ENCODE measurements at regions not wholly inside any gene's neighbourhood (a gene's known extent, or its start where the extent isn't known, plus 50 kb on each side); places are given as distances from the start of the nearest gene placed in this dataset.
"Not testable (repeated sequence)": the region's sequence is repeated elsewhere in the genome, so short reads cannot be mapped to it uniquely, and the experiment has no call there.

- no peak for DNase-seq
These were observed 104.0 kb downstream of the CPZ start for GRCh38 chr4:8696369-8697127.

DNA sequence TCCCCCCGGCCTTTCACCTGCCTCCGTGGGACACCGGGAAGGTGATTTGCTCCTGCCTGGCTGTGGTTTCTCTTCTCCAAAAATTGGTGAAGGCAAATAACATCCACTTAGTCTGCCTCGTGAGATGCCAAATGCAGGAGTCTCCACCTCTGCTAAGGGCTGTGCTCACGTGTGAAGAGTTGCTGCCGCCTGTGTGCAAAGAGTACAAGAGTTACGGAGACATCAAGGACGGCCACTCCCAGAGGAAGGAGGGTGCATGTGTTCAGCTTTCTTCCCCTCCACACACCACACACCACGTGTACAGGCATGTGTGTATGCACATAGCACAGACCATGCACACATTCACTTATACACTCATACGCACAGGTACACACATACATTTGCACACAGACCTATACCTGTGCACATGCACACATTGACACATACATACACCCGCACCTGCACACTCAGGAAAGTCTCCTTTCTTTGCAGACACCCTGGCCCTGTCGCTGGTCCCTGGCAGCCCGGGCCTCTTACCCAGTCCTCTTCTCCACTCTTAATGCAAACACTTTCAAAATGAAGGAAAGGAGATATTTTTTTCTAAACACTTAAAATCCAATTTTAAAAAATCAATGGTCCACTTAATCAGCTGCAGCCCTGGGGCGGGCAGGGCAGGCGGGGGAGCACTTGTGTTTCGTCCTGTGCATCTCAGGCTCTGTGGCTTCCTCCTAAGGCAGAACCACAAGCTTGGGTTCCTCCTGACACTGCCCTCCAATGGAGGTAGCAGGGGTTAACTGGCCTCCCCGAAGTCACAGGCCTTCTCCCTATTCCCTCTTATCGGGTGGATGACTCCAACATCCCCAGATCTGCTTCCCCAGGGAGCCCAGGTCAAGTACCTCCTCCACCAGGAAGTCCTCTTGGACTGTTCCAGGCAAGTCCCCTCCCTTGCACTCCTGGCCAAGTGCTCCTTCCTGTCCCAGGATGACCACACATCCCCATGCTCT, 103.0 kb downstream of the CPZ start:
- DNase-seq = no peak

DNA sequence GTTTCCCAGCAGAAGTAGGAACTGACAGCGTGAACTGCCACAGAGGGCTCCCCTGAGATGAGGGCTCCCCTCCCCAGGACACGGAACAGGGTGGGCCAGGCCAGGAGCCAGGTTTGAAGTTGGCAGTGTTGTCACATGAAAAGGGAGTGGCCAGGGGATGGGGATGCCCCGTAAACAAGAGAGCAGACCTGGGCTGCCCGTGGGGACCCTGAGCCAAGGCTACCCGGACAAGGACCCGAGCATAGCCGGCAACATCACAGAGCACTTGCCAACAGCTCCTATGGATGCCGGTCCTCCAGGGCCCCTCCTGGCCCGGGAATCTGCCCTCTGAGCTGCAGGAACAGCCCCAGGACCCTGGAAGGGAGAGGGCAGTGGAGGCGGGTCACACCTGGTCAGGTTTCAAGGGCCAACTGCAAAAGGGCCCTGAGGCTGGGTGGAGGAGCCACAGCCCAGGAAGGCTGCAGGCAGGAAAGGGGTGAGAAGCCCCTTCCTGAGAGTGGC, 102.1 kb downstream of the CPZ start:
- no peak for DNase-seq

DNA sequence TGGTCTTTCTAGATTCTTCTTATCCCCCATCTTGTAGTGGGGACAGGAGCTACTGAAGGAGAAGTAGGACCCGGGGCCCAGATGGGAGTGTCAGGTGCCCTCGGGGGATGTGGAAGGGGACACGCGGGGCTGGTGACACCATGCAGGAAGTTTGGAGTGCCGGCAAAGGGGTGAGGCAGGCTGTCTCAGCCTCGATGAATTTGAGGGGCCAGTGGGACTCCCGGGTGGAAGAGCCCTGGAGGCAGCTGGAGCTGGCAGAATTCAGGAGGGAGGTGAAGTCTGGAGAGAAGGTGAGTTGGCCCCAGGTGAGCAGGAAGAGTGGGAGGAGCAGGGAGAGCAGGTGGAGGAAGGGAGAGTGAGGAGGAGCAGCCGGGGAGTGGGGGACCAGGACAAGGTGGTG, 101.7 kb downstream of the CPZ start:
- DNase-seq = no peak

DNA sequence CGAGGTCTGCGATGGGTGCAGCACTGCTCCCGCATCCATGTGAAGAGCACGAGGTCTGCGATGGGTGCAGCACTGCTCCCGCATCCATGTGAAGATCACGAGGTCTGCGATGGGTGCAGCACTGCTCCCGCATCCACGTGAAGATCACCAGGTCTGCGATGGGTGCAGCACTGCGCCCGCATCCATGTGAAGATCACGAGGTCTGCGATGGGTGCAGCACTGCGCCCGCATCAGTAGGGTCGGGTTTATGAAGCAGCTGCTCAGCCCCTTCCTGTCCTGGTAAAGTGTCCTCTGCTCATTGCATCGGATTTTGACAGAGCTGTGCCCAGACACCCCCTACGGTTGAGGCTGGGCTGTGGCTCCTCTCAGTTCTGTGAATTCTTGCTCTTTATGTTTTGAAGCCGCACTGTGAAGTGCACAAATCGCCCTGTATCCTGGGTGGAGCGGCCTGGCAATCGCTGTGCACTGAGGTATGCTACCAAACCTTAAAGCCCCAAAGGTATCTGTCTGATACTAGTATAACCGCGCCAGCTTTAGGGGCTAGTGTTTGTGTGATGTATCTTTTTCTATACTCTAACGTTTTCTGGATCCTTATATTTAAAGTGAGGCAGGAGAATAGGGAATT, 98.7 kb downstream of the CPZ start:
- no peak for DNase-seq

GRCh38 chr4:8690216-8691150, 97.9 kb downstream of the CPZ start:
- DNase-seq = no peak

DNA sequence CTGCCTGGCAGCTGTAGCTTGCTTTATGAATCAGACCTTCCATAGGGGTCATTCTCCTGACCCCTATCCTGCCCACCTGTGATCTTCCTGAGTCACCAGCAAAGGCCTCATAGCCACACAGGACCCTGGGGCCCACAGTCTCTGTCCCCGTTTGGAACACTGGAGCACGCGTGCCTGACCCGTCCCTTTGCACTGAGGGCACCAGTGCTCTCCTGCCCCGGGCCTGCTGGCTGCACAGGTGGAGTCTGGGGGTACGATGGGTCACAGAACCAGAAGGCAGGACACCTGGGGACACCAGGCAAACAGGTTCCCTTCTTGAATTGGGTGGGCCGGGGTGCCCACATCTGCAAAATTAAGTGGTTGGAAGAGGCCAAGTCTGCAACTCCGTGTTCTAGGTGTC, 97.2 kb downstream of the CPZ start:
- no peak for DNase-seq

- no peak for DNase-seq
These were observed 96.4 kb downstream of the CPZ start for GRCh38 chr4:8688908-8689445.

DNA sequence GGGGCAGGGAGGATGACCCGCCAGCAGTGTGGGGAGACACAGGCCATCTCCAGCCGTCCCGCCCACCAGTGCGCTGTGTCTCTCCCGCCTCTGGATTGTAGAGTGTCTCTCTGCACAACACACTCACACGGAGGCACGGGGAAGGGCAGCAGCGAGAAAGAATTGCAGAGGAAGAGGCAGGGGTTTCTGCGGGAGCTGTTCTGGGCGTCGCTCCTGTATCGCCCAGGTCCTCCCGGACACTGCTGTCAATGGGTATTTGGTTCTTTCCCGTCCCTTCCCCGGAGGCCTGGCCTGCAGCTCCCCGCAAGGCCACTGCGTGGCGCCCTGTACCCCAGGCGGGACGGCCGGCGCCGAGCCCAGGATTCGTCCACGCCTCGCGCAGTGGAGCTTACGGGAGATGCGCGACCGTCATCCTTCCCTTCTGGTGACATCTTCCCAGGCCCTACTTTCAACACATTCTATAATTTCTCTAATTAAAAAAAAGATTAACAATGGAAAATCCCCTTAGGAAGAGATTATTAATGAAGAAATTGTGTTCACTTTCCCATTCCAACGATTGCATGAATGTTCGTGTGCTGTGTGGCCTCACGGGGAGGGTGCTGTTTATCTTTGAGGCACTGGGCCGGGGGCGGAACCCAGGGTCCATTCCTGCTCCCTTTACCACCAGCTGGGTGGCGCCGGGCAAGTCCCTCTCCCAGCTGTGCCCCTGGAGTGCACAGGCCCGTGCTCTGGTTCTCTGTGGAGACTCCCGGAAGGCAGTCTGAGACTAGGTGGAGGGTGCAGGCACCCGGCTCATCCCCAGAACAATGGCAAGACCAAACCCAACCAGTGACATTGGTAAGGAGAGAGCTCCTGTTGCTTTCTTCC, 95.7 kb downstream of the CPZ start:
- peak; percentile 8 to 30 for DNase-seq

DNA sequence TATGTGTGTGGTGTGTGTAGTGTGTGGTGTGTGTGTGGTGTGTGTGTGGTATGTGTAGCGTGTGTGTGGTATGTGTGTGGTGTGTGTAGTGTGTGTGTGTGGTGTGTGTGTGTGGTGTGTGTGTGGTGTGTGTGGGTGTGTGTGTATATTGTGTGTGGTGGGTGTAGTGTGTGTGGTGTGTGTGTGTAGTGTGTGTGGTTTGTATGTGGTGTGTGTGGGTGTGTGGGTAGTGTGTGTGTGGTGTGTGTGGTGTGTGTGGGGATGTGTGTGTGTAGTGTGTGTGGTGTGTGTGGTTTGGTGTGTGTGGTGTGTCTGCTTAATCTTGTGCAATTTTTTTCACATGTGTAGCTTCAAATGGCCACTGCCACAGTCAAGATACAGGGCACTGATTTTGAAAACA, 94.5 kb downstream of the CPZ start:
- no peak for DNase-seq

- no peak for DNase-seq
These were observed 93.3 kb downstream of the CPZ start for GRCh38 chr4:8685831-8686230.

DNA sequence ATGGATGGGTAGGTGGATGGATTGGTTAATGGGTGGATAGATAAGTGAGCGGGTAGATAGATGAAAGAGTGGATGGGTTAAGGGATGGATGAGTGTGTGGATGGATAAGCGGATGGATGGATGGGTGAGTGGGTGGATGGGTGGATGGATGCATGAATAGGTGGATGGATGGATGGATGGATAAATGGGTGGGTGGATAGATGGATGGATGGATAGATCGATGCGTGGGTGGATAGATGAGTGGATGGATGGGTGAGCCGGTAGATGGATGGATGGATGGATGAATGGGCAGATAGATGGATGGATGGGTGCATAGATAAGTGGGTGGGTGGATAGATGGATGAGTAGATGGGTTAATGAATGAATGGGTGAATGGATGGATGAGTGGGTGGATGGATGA, 90.9 kb downstream of the CPZ start:
- DNase-seq = no peak

GRCh38 chr4:8682725-8683124, 90.2 kb downstream of the CPZ start:
- DNase-seq = no peak

- no peak for DNase-seq
These were observed 89.7 kb downstream of the CPZ start for GRCh38 chr4:8682296-8682695.

GRCh38 chr4:8681391-8681790, 88.8 kb downstream of the CPZ start:
- no peak for DNase-seq

DNA sequence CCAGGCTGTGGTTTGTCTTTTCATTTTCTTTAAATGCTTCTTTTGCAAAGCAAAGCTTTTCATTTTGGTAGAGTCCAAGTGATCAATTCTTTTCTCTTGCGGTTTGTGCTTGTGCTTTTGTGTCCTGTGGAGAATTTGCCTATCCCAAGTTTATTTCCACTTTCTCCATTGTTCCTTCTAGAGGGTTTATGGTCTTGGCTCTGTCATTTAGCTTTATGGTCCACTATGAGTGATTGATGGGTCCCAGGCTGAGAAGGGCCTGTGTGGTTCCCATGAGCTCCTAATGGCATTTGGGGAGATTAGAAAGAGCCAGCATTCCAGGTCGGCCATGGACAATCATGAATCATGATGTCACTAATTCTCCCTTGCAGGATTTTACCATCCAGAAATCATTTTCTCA, 86.5 kb downstream of the CPZ start:
- DNase-seq = no peak

GRCh38 chr4:8676676-8677075, 84.1 kb downstream of the CPZ start:
- DNase-seq = no peak

DNA sequence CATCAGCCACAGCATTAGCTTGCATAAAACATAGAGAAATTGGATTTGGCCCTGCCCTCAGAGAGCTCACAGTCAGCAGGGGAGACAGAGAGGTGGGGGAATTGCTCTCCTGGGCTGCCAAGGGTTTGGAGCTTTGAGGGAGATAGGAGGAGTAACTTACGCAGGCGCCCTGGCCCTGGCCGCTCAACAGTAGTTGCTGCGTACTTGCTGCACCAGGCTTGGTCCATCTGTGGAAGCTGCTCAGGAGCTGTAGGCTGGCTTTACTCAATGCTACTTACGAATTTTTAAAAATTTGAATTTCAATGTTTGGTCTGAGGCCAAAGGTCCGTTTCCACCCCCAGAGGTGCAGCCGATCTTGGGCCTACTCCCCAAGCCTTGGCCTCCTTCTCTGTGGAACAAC, 83.3 kb downstream of the CPZ start:
- no peak for DNase-seq

DNA sequence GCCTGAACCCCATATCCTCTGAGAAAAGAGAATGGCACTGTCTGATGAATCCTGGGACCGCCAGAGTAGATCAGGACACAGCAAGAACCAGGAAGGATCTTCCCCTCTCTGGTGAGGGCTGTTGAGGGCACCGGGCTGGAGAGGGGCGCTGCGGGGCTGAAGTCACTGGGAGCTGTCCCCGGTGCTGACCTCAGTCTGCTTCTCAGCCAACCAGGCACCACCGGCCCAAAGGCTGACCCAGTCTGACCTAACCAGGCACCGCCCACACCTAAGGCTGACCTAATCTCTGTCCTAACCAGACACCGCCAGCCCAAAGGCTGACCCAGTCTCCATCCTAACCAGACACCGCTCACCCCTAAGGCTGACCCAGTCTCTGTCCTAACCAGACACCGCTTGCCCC, 82.8 kb downstream of the CPZ start:
- DNase-seq = no peak

GRCh38 chr4:8674311-8674885, 81.8 kb downstream of the CPZ start:
- no peak for DNase-seq

- DNase-seq = not testable (repeated sequence)
These were observed 80.5 kb downstream of the CPZ start for GRCh38 chr4:8673106-8673505.

Measured in hippocampal formation (tissue), 2 donors.